Endothelial cell of umbilical vein (primary cell): ENCODE measurements at regions not wholly inside any gene's neighbourhood (a gene's known extent, or its start where the extent isn't known, plus 50 kb on each side); places are given as distances from the start of the nearest gene placed in this dataset.

ENCODE experiments used
- BruUV-seq: library from RNA; stranded (reverse); fragments of 400-500 nt; replicated peaks from 2 replicates; lab custom pipeline; 2021; lab: Mats Ljungman, UMichigan
- CTCF ChIA-PET: fragments of 300-600, 350-600 bp; sonication (Branson Sonifier 250); formaldehyde crosslinking; loops from one replicate; lab custom pipeline; 2021; ENCODE audit warnings: antibody characterized with exemption, inconsistent platforms; lab: Charles Lee
- POLR2A ChIA-PET: fragments of 300-600, 350-600 bp; sonication (Branson Sonifier 250); formaldehyde crosslinking; loops from one replicate; lab custom pipeline; 2021; ENCODE audit warnings: antibody characterized with exemption, inconsistent platforms; lab: Charles Lee
- DNase-seq: peaks from one replicate; pipeline ENCODE4 v3.0.0-alpha.2; 2011; ENCODE audit warnings: low read depth, low spot score
- FAIRE-seq: peaks from 2 replicates; lab custom pipeline; 2011; peaks lifted over from hg19 to GRCh38; lab: Jason Lieb, UNC
- H2AFZ ChIP-seq: 2 replicates; pipeline ENCODE4 v1.6.0; 2012; ENCODE audit warnings: low read depth, low read length, control low read depth, inconsistent platforms
- H3K27ac ChIP-seq: 2 replicates; pipeline ENCODE4 v1.5.1; 2011; ENCODE audit warnings: low read depth, mild to moderate bottlenecking, control low read depth, low read length, moderate library complexity; ENCODE audit not compliant: insufficient read depth
- H3K27me3 ChIP-seq, 2 experiments: 2 replicates each; pipeline versions ENCODE4 v1.6.0 to v1.6.1; 2011; ENCODE audit warnings: low read length in 2 of 2, mixed read lengths in 1 of 2; ENCODE audit not compliant: control insufficient read depth in 2 of 2, insufficient read depth in 2 of 2
- H3K36me3 ChIP-seq, 2 experiments: 2 replicates in 1 of 2; 3 replicates in 1 of 2; pipeline ENCODE4 v1.5.1; 2011; ENCODE audit warnings: low read length in 2 of 2, mild to moderate bottlenecking in 1 of 2, moderate library complexity in 1 of 2; ENCODE audit not compliant: control insufficient read depth in 2 of 2, insufficient read depth in 2 of 2; ENCODE audit errors: extremely low read depth in 1 of 2
- H3K4me1 ChIP-seq: 3 replicates; pipeline ENCODE4 v1.5.1; 2011; ENCODE audit warnings: mild to moderate bottlenecking, low read length; ENCODE audit not compliant: control insufficient read depth, insufficient read depth; ENCODE audit errors: extremely low read depth
- H3K4me2 ChIP-seq: 2 replicates; pipeline ENCODE4 v1.6.1; 2011; ENCODE audit warnings: low read length, control low read depth, mixed read lengths; ENCODE audit not compliant: insufficient read depth
- H3K4me3 ChIP-seq, 3 experiments: fragments of 200-600 bp in 1 of 3; sonication (generic), shearing (Covaris generic) in 1 of 3; replicated peaks in 1 of 3; 2 replicates each; pipeline ENCODE4 v1.5.1; 2011 to 2016; ENCODE audit warnings: control low read depth in 3 of 3, low read length in 3 of 3, mild to moderate bottlenecking in 2 of 3, inconsistent platforms in 1 of 3, low read depth in 1 of 3, moderate library complexity in 1 of 3; ENCODE audit not compliant: insufficient read depth in 1 of 3
- H3K79me2 ChIP-seq: 2 replicates; pipeline ENCODE4 v1.6.0; 2012; ENCODE audit warnings: low read length, inconsistent platforms; ENCODE audit not compliant: control insufficient read depth, insufficient read depth
- H3K9ac ChIP-seq: replicated peaks from 2 replicates; pipeline ENCODE3; 2011; ENCODE audit warnings: low read length, control low read depth; ENCODE audit not compliant: insufficient read depth; ENCODE audit errors: extremely low read depth
- H3K9me1 ChIP-seq: replicated peaks from 3 replicates; pipeline ENCODE4 v1.6.0; 2011; ENCODE audit warnings: mild to moderate bottlenecking, low read length; ENCODE audit not compliant: control insufficient read depth, insufficient read depth; ENCODE audit errors: extremely low read depth
- H3K9me3 ChIP-seq: replicated peaks from 2 replicates; pipeline ENCODE4 v1.5.1; 2012; ENCODE audit warnings: low read length, inconsistent platforms; ENCODE audit not compliant: control insufficient read depth, insufficient read depth
- H4K20me1 ChIP-seq: replicated peaks from 2 replicates; pipeline ENCODE3; 2011; ENCODE audit warnings: mild to moderate bottlenecking, low read length; ENCODE audit not compliant: control insufficient read depth, insufficient read depth; ENCODE audit errors: extremely low read depth
- EZH2 ChIP-seq: IDR thresholded peaks from 2 replicates; pipeline ENCODE4 v1.6.1; 2012; ENCODE audit warnings: borderline replicate concordance, low read depth, mild to moderate bottlenecking, moderate library complexity, low read length, inconsistent platforms; ENCODE audit not compliant: severe bottlenecking
- FOS ChIP-seq: IDR thresholded peaks from 2 replicates; pipeline ENCODE4 v1.6.1; 2011; ENCODE audit warnings: mild to moderate bottlenecking, low read length, moderate library complexity, borderline replicate concordance; ENCODE audit not compliant: insufficient read depth
- GATA2 ChIP-seq: IDR thresholded peaks from 2 replicates; pipeline ENCODE4 v1.7.0; 2011; ENCODE audit warnings: low read depth, mild to moderate bottlenecking, moderate library complexity, mixed read lengths, low read length; ENCODE audit not compliant: insufficient read length, insufficient read depth
- JUN ChIP-seq: IDR thresholded peaks from 2 replicates; pipeline ENCODE4 v1.6.1; 2011; ENCODE audit warnings: borderline replicate concordance, low read depth; ENCODE audit not compliant: insufficient read length, insufficient read depth
- MYC ChIP-seq: IDR thresholded peaks from one replicate; pipeline ENCODE4 v1.6.1; 2011; ENCODE audit warnings: mild to moderate bottlenecking, low read depth, low read length
- POLR2A ChIP-seq: IDR thresholded peaks from 2 replicates; pipeline ENCODE4 v1.6.1; 2012; ENCODE audit warnings: low read depth, mild to moderate bottlenecking, control low read depth, low read length
- POLR2AphosphoS5 ChIP-seq: IDR thresholded peaks from 2 replicates; pipeline ENCODE4 v1.6.1; 2012; ENCODE audit warnings: low read depth, mild to moderate bottlenecking, control low read depth, low read length, moderate library complexity; ENCODE audit not compliant: insufficient read depth
- dilution Hi-C: fragments of 300-500 bp; cut with MboI; formaldehyde crosslinking; loops from one replicate; pipeline ENCODE4 v1.15.0; 2019; ENCODE audit warnings: low sequenced_read_pairs; ENCODE audit not compliant: extremely low pct_ligation_motif_present
- intact Hi-C: fragments of 100-400 bp; cut with micrococcal nuclease; formaldehyde crosslinking; loops from one replicate; pipeline ENCODE4 v1.10.0; 2022
- TF ChIP-seq, protein P1 (sequence below): IDR thresholded peaks from 2 replicates; pipeline ENCODE4 v1.6.1; 2011; ENCODE audit not compliant: insufficient read depth, insufficient read length
- TF ChIP-seq, protein P2 (sequence below), 2 donors: IDR thresholded peaks; 1 replicate in 1 of 2; 2 replicates in 1 of 2; pipeline ENCODE4 v1.5.1; 2011; ENCODE audit warnings: low read length in 2 of 2, mild to moderate bottlenecking in 2 of 2, moderate library complexity in 2 of 2, control low read depth in 1 of 2, inconsistent platforms in 1 of 2, low read depth in 1 of 2; ENCODE audit not compliant: insufficient read depth in 1 of 2; ENCODE audit errors: extremely low read depth in 1 of 2

DNA sequence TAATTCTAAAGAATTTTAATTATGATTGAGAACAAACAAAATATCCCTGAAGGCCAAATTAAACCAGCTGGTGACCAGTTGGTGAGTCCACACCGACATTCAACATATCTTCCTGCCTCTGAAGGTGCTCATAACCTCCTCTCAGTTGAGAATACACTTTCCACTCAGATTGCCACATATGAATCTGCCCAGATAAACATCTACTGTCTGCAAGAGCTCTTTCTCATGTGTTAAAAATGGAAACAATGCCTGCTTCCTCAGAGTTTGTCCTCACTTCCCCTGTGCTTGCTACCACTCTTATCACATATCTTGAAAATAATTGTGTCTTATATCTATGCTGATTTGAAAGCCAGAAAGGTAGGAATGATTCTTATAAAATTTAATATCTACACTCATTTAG, 177.7 kb upstream of the GULP1 start:
- TF ChIP-seq GATA2 (peak; percentile 24), JUN (no peak)
- H2AFZ ChIP-seq, result peak overlapping the region; percentile 25
- H3K27me3 ChIP-seq, result no peaks in the 10 kb centered on the region
- POLR2A ChIA-PET, result no interaction called here
- FAIRE-seq (no peak), DNase-seq (peak; percentile 57)
- H3K79me2 ChIP-seq, result no peaks in the 10 kb centered on the region
- dilution Hi-C loops, result no loop called here
- H3K36me3 ChIP-seq, result no peaks in the 10 kb centered on the region
- no peak overlapping the region for H3K27ac ChIP-seq
- no peaks in the 10 kb centered on the region for H3K9me3 ChIP-seq
- H3K4me3 ChIP-seq, result no peak overlapping the region
- CTCF ChIA-PET, result interaction anchor here (0.7 to 1.8 kb wide), 4 partner anchors 9 to 256 kb away, joined by 3 to 5 read pairs (median 4); no protein-coding TSS in a partner anchor
- H4K20me1 ChIP-seq, result no peaks in the 10 kb centered on the region
- H3K4me1 ChIP-seq, result peaks cover 6% of the 10 kb centered on the region
- no TSS peak for BruUV-seq
- H3K9me1 ChIP-seq, result no peaks in the 10 kb centered on the region
- H3K4me2 ChIP-seq, result peak overlapping the region; percentile 22
- no peak overlapping the region for H3K9ac ChIP-seq
- intact Hi-C loops, result loop anchor here (10.0 kb wide), 1 partner anchor 251 kb away; no protein-coding TSS in a partner anchor

DNA sequence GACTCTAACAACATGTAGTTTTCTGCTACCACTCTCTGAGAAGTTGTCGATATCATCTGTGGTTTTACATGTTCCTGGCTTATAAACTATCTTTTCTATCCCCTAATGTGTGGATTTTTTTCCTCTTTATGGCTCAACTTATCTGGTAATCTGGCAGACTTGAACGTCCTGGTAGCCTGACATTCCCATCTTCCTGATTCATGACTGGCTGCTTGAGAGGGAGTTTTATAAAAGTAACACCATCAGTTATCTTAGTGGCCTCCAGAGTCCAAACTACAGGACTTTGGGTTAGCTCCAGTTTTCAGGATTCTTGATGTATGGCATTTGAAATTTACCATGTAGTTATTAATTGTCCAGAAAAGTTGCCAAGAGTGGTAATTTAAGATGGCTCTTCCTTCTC, 174.0 kb upstream of the GULP1 start:
- Histone ChIP-seq H3K4me3 (no peak overlapping the region), H3K36me3 (no peaks in the 10 kb centered on the region), H3K79me2 (no peaks in the 10 kb centered on the region), H4K20me1 (no peaks in the 10 kb centered on the region), H3K9me1 (no peaks in the 10 kb centered on the region), H3K9ac (no peak overlapping the region), H3K4me1 (peaks cover 6% of the 10 kb centered on the region), H3K4me2 (no peak overlapping the region), H3K9me3 (no peaks in the 10 kb centered on the region), H3K27ac (no peak overlapping the region), H3K27me3 (no peaks in the 10 kb centered on the region), H2AFZ (peak overlapping the region; percentile 64)
- dilution Hi-C loops (no loop called here), intact Hi-C loops (loop anchor here (10.0 kb wide), 1 partner anchor 247 kb away; no protein-coding TSS in a partner anchor)
- FAIRE-seq (no peak), DNase-seq (no peak)
- ChIA-PET POLR2A (no interaction called here), CTCF (no interaction called here)
- no peak for TF ChIP-seq GATA2
- no peak for TF ChIP-seq MYC
- TF ChIP-seq, protein P1, sequence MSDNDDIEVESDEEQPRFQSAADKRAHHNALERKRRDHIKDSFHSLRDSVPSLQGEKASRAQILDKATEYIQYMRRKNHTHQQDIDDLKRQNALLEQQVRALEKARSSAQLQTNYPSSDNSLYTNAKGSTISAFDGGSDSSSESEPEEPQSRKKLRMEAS, result no peak
- no peak for TF ChIP-seq EZH2
- no peak for TF ChIP-seq POLR2AphosphoS5
- no peak for TF ChIP-seq FOS
- TF ChIP-seq, protein P2, sequence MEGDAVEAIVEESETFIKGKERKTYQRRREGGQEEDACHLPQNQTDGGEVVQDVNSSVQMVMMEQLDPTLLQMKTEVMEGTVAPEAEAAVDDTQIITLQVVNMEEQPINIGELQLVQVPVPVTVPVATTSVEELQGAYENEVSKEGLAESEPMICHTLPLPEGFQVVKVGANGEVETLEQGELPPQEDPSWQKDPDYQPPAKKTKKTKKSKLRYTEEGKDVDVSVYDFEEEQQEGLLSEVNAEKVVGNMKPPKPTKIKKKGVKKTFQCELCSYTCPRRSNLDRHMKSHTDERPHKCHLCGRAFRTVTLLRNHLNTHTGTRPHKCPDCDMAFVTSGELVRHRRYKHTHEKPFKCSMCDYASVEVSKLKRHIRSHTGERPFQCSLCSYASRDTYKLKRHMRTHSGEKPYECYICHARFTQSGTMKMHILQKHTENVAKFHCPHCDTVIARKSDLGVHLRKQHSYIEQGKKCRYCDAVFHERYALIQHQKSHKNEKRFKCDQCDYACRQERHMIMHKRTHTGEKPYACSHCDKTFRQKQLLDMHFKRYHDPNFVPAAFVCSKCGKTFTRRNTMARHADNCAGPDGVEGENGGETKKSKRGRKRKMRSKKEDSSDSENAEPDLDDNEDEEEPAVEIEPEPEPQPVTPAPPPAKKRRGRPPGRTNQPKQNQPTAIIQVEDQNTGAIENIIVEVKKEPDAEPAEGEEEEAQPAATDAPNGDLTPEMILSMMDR (IDR thresholded peaks at IDR 0.05; ENCODE audit: extremely low read depth in 1 of 2, insufficient read depth in 1 of 2, low read depth in 1 of 2, low read length in 2 of 2), result no peak
- TF ChIP-seq JUN, result no peak
- TF ChIP-seq POLR2A, result no peak
- BruUV-seq, result no TSS peak
